NCI-H1930 (cell line): ENCODE measurements at regions not wholly inside any gene's neighbourhood (a gene's known extent, or its start where the extent isn't known, plus 50 kb on each side); places are given as distances from the start of the nearest gene placed in this dataset.
"Not testable (repeated sequence)": the region's sequence is repeated elsewhere in the genome, so short reads cannot be mapped to it uniquely, and the experiment has no call there.

Source experiments
- DNase-seq, 2 experiments: peaks; one replicate each; lab custom pipeline; 2025; lab: John Stamatoyannopoulos, UW

DNA sequence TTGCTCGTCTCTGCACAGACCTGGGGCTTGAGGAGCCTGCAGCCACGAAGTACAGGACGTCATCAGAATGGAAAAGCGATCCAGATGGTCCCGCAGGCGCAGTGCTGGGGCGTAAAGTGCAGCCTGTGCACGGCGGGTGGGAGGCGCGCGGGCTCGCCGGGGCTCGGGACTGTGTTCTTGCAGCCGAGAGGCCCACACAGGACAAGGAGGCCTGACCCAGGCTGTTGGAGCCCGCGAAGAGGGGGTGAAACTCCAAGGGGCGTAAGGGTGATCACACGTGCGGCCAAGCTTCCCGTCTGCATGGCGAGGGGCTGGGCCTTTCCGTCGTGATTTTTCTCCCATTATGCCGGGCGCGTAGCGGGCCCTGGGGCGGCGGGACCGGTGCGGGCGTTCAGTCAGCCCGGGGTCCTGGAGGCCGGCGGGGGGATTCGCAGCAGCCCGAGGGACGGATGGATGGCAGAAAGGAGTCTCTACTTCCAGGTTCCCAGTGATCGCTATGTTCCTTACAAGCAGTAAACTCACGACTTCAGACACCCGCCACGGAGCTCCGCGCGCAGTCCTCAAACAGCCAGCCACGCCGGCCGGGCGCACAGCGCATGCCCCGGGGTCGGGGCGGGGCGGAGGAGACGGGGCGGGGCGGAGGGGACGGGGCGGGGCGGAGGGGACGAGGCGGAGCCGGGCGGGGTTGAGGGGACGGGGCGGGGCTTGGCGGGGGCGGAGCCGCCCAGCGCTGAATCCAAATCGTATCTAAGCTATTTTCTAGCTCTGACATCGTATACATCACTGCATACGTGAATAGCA lies 141.0 kb upstream of the KCNJ18 start:
- peak; percentile 30 to 46 for DNase-seq

DNA sequence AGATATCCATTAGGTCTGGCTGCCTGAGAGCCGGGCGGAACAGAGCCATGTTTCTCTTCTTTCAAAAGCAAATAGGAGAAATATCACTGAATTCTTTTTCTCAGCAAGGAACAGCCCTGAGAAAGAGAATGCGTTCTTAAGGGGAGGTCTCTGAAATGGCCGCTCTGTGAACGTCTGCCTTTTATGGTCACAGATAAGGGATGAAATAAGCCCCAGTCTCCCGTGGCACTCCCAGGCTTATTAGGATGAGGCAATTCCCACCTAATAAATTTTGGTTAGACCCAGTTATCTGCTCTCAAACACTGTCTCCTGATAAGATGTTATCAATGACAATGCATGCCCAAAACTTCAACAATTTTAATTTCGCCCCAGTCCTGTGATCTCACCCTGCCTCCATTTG lies 133.4 kb upstream of the KCNJ18 start:
- DNase-seq, result not testable (repeated sequence)

DNA sequence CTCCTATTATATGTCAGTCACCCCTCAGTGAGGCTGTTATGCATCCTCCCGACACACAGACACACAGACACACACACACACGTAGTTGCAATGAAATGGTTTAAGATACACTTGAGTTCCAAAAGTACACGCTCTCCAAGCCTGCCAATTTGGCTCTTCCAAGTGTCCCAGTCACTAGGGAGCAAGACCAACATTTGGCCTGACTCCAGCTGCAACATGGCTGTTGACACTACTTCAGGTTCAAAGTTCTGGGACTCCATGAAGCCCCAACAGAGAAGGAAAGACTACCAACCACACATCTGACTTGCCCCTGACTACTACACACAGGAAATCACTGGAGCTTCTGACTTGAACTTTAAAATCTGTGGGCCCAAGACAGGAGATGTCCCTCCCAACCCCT lies 128.1 kb upstream of the KCNJ18 start:
- DNase-seq, result no peak

DNA sequence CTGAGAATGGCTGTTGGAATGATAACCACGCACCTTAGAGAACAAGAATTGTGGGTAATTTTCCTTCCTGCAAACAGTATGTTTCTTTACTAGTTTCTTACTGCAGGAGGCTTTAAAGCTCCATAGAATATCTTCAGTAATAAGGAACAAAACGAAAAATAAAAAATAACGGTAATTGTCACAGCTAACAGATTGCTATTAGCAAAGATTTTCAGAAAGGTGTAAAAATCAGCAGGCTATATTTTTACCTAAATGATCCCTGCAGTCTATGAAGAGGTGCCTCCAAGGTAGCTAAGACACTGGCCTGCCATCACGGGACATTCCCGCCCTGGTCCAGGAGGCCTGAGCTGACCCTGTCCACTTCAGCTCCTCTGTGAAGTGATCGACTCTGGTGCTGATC lies 127.6 kb upstream of the KCNJ18 start:
- DNase-seq, result not testable (repeated sequence)

DNA sequence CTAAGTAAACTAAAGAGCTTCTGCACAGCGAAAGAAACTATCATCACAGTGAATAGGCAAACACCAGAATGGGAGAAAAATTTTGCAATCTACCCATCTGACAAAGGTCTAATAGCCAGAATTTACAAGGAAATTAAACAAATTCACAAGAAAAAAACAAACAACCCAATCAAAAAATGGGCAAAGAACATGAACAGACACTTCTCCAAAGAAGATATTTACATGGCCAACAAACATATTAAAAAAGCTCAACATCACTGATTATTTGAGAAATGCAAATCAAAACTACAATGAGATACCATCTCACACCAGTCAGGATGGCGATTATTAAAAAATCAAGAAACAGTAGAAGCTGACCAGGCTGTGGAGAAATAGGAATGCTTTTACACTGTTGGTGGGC lies 121.9 kb upstream of the KCNJ18 start:
- not testable (repeated sequence) for DNase-seq

DNA sequence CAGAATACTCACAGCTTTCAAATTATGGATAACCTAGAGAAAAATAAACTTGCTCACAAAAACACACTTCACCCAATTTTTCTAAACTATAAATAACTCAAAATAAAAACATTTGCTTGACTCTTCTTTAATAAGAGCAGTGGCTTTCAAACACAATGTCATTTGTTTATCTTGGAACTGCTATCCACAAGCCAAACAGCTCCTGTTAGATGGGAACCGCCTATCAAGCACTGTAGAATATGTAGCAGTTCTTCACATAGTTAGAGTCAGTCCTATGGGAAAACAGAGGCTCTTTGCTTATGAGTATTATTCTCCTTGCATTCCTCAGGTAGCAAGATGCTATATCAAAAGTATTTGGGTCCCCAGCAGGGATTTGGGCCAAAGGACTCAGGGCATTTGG lies 120.2 kb upstream of the KCNJ18 start:
- DNase-seq, result not testable (repeated sequence)

DNA sequence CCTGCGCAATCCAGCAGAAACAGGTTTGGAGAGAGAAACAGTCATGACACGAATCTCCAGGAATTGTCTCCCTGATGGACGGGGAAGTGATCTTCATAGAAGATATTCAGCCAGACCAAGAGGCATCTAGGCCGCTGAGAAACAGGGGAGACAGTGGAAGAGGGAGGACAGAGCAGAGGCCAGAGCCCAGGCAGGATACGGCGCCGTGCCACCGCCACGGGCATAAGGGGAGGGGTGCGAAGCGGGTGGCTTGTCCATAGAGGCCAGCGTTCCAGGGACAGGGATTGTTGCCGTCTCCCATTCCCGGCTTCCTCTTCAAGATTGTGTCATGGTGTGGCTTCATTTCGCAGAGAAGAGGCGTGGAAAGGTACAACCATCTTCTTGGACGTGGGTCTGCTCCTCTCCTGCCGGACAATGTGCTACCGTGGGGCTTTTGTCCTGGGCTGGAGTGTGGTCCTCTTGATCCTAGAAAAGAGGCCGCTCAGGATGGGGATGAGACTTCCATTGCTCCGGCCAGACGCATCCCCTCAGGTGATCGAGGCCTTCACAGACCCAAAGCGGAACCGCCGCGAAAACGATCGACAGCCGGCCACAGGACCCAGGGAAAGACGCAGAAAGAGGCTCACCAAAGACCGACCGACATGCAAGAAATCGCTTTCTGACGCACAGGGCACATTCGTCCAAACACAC lies 118.9 kb upstream of the KCNJ18 start:
- DNase-seq, result not testable (repeated sequence)

DNA sequence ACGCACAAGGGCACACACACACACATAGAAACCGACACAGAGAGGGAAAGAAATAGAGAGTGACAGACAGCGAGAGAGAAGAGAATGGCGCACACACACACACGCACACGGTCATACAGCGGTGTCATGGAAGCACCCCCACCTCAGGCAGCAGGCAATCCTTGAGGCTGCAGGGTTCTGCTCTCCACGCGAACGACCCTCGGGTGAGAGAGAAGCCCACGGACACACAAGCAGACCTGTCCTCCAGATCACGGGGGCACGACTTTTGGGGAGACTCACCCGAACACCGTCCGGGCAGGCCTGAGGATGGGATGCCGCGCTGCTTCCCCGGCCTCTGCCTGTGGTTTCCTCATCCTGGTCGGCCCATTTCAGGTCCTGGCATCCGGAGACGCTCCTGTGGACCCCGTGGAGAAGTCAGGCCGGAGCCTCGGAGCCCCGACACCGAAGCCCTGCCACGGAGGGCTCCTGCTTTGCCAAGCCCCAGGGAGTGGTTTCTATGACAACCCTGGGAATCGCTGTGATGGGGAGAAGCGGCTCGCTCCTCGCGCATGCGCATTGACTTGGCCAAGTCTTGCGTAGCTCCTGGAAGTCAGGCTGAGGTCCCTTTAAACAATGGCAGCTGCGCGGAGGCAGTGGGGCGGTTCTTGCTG lies 118.2 kb upstream of the KCNJ18 start:
- peak; percentile 57 to 75 for DNase-seq

DNA sequence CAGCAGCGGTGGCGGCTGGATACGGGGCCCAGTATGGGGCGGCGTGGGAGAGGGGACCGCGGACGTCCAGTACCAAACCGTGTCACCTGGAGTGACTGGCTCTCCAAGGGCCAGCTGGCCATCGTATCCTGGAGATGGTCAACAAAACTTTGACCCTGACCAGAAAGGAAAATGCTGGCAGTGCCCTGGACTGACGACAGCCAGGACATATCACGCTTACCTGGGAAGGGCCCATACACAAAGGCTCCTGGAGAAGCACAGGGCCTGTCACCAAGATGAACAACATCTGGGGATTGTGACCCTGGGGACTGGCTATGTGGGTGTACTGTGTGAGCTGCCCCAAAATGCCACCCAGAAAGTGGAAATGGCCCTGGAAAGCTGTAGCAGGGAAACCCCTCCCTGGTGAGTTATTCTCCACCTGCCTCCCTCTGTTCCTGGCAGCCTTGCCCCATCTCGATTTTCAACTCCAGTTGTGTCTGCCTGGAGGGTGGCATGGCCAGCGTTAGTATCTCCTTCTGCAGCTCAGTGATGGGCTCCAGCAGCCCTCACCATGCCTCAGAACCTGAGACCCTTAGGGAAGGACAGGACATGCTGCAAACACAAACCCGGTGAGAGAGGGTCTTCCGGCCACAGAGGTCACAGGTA lies 117.6 kb upstream of the KCNJ18 start:
- not testable (repeated sequence) for DNase-seq

DNA sequence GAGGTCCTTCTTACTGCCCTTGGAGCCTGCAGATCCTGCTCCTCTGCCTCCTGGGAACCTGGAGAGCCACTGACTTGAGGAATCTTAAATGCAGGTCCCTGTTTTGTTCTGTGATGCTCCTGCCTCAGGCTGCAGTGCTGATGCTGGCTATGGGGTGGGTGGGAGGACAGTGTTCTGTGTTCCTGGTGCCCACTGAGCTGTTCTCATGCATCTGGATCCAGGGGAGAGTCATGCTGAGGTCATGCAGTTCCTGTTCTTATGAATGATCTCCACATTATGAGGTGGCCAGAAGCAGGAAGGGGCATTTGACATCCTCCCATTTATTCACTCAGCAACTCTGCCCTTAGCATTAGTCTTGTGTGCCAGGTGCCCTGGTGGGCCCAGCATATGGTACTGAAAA lies 113.5 kb upstream of the KCNJ18 start:
- not testable (repeated sequence) for DNase-seq

DNA sequence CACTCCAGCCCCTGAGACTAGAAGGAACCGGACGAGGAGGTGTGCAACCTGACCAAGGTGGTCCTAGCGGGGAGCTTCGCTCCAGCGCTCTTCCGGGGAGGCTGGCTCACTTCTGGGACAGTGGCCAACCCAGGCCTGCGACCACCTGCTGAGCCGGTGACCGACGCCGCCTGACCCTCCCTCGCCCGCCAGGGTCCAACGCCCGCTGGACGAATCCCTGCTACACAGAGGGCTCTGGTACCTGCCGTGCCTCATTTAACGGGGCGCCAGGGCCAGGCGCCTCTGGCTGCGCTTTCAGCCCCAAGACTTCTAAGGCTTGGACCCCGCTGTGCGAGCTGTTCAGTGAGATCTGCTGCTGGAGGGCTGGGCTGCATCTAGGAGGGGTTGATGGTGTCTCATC lies 99.5 kb upstream of the KCNJ18 start:
- no peak for DNase-seq

DNA sequence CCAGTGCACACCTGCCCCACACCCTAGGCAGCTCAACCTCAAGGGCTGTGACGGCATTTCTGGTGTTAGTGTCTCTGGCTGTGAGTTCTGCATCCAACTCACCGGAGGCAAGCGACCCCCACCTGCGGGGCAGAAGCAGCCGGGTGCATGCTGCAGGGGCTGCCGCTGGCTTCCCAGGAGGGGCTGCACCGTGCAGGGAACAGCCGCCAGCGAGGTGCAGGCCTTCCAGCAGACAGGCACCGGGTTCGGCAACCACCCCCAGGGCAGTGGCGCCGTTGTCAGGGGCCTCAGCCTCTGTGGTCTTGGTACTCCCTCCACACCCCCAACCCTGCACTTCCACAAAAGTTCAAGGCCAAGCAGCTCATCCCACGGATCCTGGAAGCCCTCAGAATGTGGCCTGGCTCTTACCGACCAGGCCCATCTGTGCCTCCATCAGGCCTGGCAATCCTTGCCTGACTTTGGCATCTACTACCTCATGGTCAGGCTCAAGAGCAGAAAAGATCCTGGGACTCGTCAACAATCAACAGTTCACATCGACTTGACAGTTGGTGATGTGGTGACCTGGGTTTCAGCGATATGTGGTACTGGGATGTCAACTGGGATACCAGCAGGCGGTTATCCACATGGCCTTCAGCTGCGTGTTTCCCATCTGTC lies 98.7 kb upstream of the KCNJ18 start:
- not testable (repeated sequence) for DNase-seq

DNA sequence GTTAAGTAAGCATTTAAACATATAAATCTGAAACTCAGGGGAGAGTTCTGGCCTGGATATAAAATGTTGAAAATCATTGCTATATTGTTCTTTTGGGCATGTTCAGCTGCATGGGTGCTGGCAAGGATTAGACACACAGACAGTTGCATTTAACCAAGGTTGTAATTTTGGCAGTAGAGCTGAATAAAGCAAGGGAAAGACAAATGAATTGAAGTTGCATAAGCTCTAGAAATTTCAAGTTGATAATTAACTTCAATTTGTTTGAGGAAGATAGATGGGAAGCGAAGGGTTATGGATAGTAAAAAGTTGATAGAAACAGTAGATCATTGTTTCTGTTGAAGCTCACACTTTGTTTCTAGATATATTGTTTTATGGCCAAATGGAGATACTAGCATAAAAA lies 97.2 kb upstream of the KCNJ18 start:
- no peak for DNase-seq

DNA sequence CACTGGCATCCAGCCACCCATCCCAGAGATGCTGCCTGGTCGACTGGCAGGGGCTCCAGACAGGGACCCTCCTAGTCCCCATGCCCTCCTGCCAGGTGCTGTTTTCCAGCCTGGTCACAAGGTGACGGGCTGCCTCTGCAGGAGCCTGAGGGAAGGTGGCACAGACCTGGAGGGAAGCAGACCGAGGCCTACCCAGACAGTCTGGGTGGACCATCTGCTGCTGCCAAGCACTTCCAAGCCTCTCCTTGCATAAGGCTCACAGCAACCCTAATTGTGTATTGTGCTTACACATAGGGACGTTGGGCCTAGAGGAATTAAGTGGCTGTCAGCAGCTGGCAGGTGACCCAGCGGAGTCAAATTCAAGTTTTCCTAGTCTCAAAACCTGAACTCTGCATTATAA lies 90.1 kb upstream of the KCNJ18 start:
- no peak for DNase-seq

DNA sequence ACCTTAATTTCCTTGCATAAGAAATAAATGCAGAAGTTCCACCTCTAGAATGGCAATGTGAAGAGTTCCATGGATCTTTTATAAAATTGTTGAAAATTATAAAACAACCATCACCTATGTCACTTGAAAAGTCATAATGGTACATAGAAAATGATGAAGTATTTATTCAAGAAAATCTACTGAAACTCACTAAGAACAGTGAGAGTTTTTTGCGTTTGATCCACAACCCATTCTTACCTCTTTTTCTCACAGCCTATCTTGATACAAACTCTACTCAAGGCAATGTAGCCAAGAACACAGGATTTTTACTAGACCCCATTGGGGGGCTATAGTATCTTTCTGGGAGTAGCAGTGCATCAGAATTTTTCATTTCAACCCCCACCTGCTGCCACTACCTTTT lies 89.0 kb upstream of the KCNJ18 start:
- DNase-seq, result not testable (repeated sequence)

DNA sequence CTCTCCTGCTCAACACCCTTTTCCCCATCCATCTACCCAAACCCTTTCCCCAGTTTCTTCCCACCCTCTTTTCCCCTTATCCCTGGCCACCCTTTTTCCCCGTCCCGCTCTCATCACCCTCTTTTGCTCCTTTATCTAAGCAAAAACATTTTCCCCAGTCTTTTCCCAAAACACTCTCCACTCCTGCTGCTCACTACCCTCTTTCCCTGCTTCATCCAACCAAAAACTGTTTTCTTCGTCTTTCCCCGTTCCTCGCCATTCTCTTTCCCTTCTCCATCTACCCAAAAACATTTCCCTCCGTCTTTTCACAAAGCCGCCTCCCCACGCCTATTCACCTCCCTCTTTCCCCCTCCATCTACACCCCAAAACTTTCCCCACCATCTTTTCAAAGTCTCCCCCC lies 80.9 kb upstream of the KCNJ18 start:
- not testable (repeated sequence) for DNase-seq

DNA sequence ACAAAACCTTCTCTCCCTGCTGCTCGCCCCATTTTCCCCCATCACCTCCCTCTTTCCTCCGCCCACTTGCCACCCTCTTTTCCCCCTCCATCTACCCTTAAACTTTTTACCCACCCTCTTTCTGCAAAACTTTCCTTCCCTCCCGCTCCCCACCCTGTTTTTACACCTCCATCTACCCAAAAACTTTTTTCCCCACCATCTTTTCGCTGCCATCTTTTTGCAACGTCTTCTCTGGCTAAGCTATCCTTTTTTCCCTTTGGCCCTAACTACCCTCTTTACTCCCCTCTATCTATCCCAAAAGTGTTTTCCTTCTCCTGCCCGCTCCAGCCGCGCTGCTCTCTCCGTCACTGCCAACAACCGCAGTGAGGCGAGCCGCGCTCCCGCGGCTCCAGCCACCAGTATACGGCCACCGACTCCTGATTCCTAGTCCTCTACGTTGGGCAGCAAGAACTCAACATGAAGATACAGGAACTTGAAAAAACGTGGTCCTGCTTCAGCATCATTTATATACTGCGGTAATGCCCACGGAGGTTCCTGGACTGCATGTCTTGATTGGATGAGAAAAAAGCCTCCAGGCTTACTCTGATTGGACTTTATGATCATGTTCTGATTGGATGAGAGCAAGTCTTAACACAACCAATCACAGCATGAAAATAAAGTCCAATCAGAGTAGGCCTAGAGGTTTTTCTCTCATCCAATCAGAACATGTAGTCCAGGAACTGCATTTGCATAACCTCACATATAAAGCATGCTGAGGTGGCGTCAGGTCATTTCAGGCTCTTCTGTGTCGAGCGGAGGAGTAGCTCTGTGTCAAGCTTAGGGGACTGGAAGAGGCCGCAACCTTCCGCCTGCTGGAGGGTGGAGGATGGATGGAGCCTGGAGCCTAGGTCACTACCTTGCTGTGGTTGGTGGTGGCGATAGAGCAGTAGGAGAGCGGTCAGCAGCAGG lies 79.9 kb upstream of the KCNJ18 start:
- DNase-seq, result not testable (repeated sequence)

DNA sequence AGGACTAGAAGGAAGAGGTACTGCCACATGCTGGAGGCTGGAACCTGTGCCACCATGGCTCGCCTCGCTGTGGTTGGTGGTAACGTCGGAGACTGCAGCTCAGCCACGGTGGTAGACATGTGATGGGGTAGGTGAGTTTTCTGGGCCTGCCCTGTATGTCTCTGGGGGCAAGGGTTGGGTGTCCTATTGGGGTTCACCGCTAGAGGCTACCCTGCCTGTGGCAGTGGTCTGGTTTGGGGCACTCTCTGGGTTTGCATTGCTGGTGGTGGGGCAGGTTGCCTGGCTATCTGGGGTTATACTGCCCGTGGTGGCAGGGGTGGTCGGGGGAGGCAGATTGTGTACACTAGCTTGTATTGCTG lies 79.3 kb upstream of the KCNJ18 start:
- DNase-seq, result no peak

DNA sequence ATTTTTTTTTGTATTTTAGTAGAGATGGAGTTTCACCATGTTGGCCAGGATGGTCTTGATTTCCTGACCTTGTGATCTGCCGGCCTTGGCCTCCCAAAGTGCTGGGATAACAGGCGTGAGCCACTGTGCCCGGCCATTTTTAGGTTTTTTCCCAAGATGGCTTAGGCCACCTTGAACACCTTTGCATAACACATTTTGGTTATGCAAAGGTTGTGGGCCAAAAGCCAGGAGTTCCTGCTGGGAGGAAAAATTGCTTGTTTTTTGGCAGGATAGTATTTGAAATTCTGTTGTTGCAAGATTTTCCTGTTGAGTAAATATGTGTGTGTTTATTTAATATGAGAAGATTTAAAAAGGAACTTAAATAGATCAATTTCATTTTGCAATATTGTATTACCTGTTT lies 65.3 kb upstream of the KCNJ18 start:
- DNase-seq, result not testable (repeated sequence)
